Endothelial cell (in vitro differentiated cells): ENCODE measurements at regions not wholly inside any gene's neighbourhood (a gene's known extent, or its start where the extent isn't known, plus 50 kb on each side); places are given as distances from the start of the nearest gene placed in this dataset.

Experiments used
- DNase-seq: peaks from one replicate; pipeline ENCODE4 v3.0.0; 2021; ENCODE audit warnings: low spot score
- H3K27ac Mint-ChIP-seq: one replicate; pipeline ENCODE4 v1.8.0; 2021; ENCODE audit warnings: mixed read lengths, inconsistent platforms; ENCODE audit not compliant: unreplicated experiment
- H3K27me3 Mint-ChIP-seq: one replicate; pipeline ENCODE4 v1.8.0; 2021; ENCODE audit warnings: mild to moderate bottlenecking, moderate library complexity, mixed read lengths, inconsistent platforms; ENCODE audit not compliant: unreplicated experiment
- H3K36me3 Mint-ChIP-seq: one replicate; pipeline ENCODE4 v1.8.0; 2021; ENCODE audit warnings: mild to moderate bottlenecking, low read depth, mixed read lengths, inconsistent platforms; ENCODE audit not compliant: unreplicated experiment
- H3K4me1 Mint-ChIP-seq: one replicate; pipeline ENCODE4 v1.8.0; 2021; ENCODE audit warnings: mild to moderate bottlenecking, mixed read lengths, inconsistent platforms; ENCODE audit not compliant: unreplicated experiment
- H3K4me3 Mint-ChIP-seq: one replicate; pipeline ENCODE4 v1.8.0; 2021; ENCODE audit warnings: mild to moderate bottlenecking, mixed read lengths, inconsistent platforms; ENCODE audit not compliant: unreplicated experiment
- H3K9me3 Mint-ChIP-seq: one replicate; pipeline ENCODE4 v1.8.0; 2021; ENCODE audit warnings: mixed read lengths, inconsistent platforms; ENCODE audit not compliant: unreplicated experiment
- TF ChIP-seq, protein P1 (sequence below): fragments of 200-600 bp; sonication (generic); IDR thresholded peaks from one replicate; pipeline ENCODE4 v1.5.0; 2021; ENCODE audit warnings: antibody characterized with exemption; ENCODE audit not compliant: unreplicated experiment

GRCh38 chr9:85349046-85349445, 392.7 kb downstream of the AGTPBP1 start:
- Mint-ChIP-seq H3K4me3 (no peak overlapping the region), H3K36me3 (no peaks in the 10 kb centered on the region), H3K4me1 (no peaks in the 10 kb centered on the region), H3K27me3 (no peaks in the 10 kb centered on the region), H3K27ac (no peak overlapping the region), H3K9me3 (peaks cover 5% of the 10 kb centered on the region)
- no peak for DNase-seq
- TF ChIP-seq, protein P1, sequence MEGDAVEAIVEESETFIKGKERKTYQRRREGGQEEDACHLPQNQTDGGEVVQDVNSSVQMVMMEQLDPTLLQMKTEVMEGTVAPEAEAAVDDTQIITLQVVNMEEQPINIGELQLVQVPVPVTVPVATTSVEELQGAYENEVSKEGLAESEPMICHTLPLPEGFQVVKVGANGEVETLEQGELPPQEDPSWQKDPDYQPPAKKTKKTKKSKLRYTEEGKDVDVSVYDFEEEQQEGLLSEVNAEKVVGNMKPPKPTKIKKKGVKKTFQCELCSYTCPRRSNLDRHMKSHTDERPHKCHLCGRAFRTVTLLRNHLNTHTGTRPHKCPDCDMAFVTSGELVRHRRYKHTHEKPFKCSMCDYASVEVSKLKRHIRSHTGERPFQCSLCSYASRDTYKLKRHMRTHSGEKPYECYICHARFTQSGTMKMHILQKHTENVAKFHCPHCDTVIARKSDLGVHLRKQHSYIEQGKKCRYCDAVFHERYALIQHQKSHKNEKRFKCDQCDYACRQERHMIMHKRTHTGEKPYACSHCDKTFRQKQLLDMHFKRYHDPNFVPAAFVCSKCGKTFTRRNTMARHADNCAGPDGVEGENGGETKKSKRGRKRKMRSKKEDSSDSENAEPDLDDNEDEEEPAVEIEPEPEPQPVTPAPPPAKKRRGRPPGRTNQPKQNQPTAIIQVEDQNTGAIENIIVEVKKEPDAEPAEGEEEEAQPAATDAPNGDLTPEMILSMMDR: no peak

- Mint-ChIP-seq H3K36me3 (no peaks in the 10 kb centered on the region), H3K4me1 (no peaks in the 10 kb centered on the region), H3K9me3 (peaks cover 4% of the 10 kb centered on the region), H3K27ac (no peak overlapping the region), H3K4me3 (no peak overlapping the region), H3K27me3 (no peaks in the 10 kb centered on the region)
- no peak for DNase-seq
- TF ChIP-seq, protein P1: no peak
Measured at GRCh38 chr9:85347541-85347940, 394.2 kb downstream of the AGTPBP1 start.

DNA sequence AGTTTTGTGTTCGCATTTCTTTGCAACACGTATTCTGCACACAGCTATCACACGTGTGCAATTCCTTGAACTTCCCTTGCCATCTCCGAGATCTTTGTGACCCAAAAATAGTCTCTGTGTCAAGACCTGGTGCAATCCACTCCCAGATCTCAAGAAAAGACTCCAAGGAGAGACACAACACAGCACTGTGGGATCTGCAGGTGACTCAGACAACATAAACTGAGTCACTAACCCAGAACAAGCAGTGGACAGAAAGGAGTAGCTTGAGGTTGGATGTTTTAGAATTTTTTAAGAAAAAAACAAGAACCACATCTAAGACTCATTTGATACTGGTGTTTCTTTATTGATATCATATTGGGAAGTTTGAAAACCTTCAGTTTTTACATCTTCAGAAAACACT, 396.9 kb downstream of the AGTPBP1 start:
- DNase-seq: no peak
- H3K36me3 Mint-ChIP-seq: no peaks in the 10 kb centered on the region
- no peaks in the 10 kb centered on the region for H3K4me1 Mint-ChIP-seq
- no peaks in the 10 kb centered on the region for H3K9me3 Mint-ChIP-seq
- no peak overlapping the region for H3K4me3 Mint-ChIP-seq
- H3K27ac Mint-ChIP-seq: no peak overlapping the region
- peaks cover 2% of the 10 kb centered on the region for H3K27me3 Mint-ChIP-seq
- TF ChIP-seq, protein P1: no peak

DNA sequence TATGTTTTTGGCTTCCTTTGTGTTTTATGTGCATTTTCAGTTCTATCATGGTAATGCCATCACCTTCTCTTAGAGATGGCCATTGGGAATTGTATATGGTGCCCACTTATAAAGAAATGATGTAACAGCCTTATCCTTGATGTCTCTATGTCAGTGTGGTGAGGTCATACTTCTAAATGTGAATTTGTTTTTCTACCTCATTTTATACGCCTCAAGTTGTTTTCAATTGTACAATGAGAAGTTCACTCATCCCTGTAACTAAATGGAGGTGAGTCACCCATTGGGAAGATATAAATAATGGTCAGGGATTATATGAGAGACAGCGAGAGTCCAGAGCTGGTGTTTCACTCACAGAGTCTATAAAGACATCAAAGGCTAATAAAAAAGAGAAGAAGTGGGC, 402.4 kb downstream of the AGTPBP1 start:
- TF ChIP-seq, protein P1: no peak
- no peaks in the 10 kb centered on the region for H3K4me1 Mint-ChIP-seq
- DNase-seq: no peak
- no peaks in the 10 kb centered on the region for H3K36me3 Mint-ChIP-seq
- no peak overlapping the region for H3K4me3 Mint-ChIP-seq
- H3K27me3 Mint-ChIP-seq: peaks cover 2% of the 10 kb centered on the region
- no peak overlapping the region for H3K27ac Mint-ChIP-seq
- H3K9me3 Mint-ChIP-seq: no peaks in the 10 kb centered on the region

GRCh38 chr9:85334228-85334627, 407.5 kb downstream of the AGTPBP1 start:
- no peak overlapping the region for H3K4me3 Mint-ChIP-seq
- H3K9me3 Mint-ChIP-seq: no peaks in the 10 kb centered on the region

More at GRCh38 chr9:85334228-85334627, 407.5 kb downstream of the AGTPBP1 start:
- no peak for DNase-seq
- no peak overlapping the region for H3K27ac Mint-ChIP-seq
- H3K4me1 Mint-ChIP-seq: no peaks in the 10 kb centered on the region
- H3K36me3 Mint-ChIP-seq: no peaks in the 10 kb centered on the region
- TF ChIP-seq, protein P1: no peak
- H3K27me3 Mint-ChIP-seq: no peaks in the 10 kb centered on the region
